ENCODE measurements at regions not wholly inside any gene's neighbourhood (a gene's known extent, or its start where the extent isn't known, plus 50 kb on each side); places are given as distances from the start of the nearest gene placed in this dataset.

GRCh38 chr11:79525257-79525656, 84.4 kb upstream of the TENM4 start:
- FAIRE-seq, result no peak
- Histone ChIP-seq H3K79me2 (ENCODE audit: control insufficient read depth, insufficient read depth, low read length) (no peaks in the 10 kb centered on the region), H2AFZ (ENCODE audit: low read depth, low read length) (no peak overlapping the region), H3K4me2 (ENCODE audit: insufficient read depth, low read length) (no peak overlapping the region), H3K4me1 (ENCODE audit: control insufficient read depth, extremely low read depth, insufficient read depth, low read length) (no peaks in the 10 kb centered on the region), H3K4me3 (replicated peaks in 1 of 3; ENCODE audit: insufficient read depth in 1 of 3, low read depth in 1 of 3, low read length in 3 of 3) (no peak overlapping the region), H3K9ac (replicated peaks; ENCODE audit: extremely low read depth, insufficient read depth, low read length) (no peak overlapping the region), H3K9me3 (replicated peaks; ENCODE audit: control insufficient read depth, insufficient read depth, low read length) (peaks cover 2% of the 10 kb centered on the region), H3K36me3 (ENCODE audit: control insufficient read depth in 2 of 2, extremely low read depth in 1 of 2, insufficient read depth in 2 of 2, low read length in 2 of 2) (no peaks in the 10 kb centered on the region), H3K27ac (ENCODE audit: insufficient read depth, low read depth, low read length) (no peak overlapping the region), H3K27me3 (ENCODE audit: control insufficient read depth in 2 of 2, insufficient read depth in 2 of 2, low read length in 2 of 2) (no peaks in the 10 kb centered on the region), H4K20me1 (replicated peaks; ENCODE audit: control insufficient read depth, extremely low read depth, insufficient read depth, low read length) (no peaks in the 10 kb centered on the region), H3K9me1 (replicated peaks; ENCODE audit: control insufficient read depth, extremely low read depth, insufficient read depth, low read length) (no peaks in the 10 kb centered on the region)
- DNase-seq (ENCODE audit: low read depth, low spot score), result no peak
- no peak for TF ChIP-seq EZH2 (IDR thresholded peaks at IDR 0.05; ENCODE audit: borderline replicate concordance, low read depth, low read length, severe bottlenecking)
- TF ChIP-seq GATA2 (IDR thresholded peaks at IDR 0.05; ENCODE audit: insufficient read depth, insufficient read length, low read depth, low read length), result no peak
- TF ChIP-seq MAX (IDR thresholded peaks at IDR 0.05; ENCODE audit: insufficient read depth, insufficient read length), result no peak
- intact Hi-C loops (cut with micrococcal nuclease) (no loop called here), dilution Hi-C loops (cut with MboI; ENCODE audit: extremely low pct_ligation_motif_present, low sequenced_read_pairs) (no loop called here)
- ChIA-PET POLR2A (no interaction called here), CTCF (no interaction called here)
- BruUV-seq (replicated peaks), result no TSS peak

DNA sequence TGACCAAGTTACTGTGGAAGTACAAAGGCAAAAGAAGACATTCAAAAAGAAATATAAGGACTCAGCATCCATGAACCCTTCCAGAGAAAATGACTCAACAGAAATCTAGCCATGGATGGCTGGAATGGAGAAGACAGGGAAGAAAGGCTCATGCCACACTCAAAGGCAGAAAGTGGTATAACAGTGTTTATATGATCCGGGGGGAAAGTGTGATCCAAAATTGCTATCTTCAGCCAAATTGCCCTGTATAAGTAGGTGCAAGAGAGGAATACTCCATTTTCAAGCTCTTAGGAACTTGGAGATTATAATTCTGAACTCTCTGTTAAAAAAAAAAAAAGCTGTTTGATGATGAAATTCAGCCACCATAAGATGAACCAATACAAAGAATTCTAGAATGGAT, 81.8 kb upstream of the TENM4 start:
- no peak overlapping the region for H3K4me3 ChIP-seq (replicated peaks in 1 of 3; ENCODE audit: insufficient read depth in 1 of 3, low read depth in 1 of 3, low read length in 3 of 3)
- dilution Hi-C loops (cut with MboI; ENCODE audit: extremely low pct_ligation_motif_present, low sequenced_read_pairs), result no loop called here
- H4K20me1 ChIP-seq (replicated peaks; ENCODE audit: control insufficient read depth, extremely low read depth, insufficient read depth, low read length), result no peaks in the 10 kb centered on the region
- DNase-seq (ENCODE audit: low read depth, low spot score) (no peak), FAIRE-seq (no peak)
- H3K9ac ChIP-seq (replicated peaks; ENCODE audit: extremely low read depth, insufficient read depth, low read length), result no peak overlapping the region
- H3K27ac ChIP-seq (ENCODE audit: insufficient read depth, low read depth, low read length), result no peak overlapping the region
- H3K4me1 ChIP-seq (ENCODE audit: control insufficient read depth, extremely low read depth, insufficient read depth, low read length), result no peaks in the 10 kb centered on the region
- H3K4me2 ChIP-seq (ENCODE audit: insufficient read depth, low read length), result no peak overlapping the region
- peaks cover 2% of the 10 kb centered on the region for H3K9me3 ChIP-seq (replicated peaks; ENCODE audit: control insufficient read depth, insufficient read depth, low read length)
- no peak for TF ChIP-seq FOS (IDR thresholded peaks at IDR 0.05; ENCODE audit: borderline replicate concordance, insufficient read depth, low read length)
- TF ChIP-seq, protein P1, sequence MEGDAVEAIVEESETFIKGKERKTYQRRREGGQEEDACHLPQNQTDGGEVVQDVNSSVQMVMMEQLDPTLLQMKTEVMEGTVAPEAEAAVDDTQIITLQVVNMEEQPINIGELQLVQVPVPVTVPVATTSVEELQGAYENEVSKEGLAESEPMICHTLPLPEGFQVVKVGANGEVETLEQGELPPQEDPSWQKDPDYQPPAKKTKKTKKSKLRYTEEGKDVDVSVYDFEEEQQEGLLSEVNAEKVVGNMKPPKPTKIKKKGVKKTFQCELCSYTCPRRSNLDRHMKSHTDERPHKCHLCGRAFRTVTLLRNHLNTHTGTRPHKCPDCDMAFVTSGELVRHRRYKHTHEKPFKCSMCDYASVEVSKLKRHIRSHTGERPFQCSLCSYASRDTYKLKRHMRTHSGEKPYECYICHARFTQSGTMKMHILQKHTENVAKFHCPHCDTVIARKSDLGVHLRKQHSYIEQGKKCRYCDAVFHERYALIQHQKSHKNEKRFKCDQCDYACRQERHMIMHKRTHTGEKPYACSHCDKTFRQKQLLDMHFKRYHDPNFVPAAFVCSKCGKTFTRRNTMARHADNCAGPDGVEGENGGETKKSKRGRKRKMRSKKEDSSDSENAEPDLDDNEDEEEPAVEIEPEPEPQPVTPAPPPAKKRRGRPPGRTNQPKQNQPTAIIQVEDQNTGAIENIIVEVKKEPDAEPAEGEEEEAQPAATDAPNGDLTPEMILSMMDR (IDR thresholded peaks at IDR 0.05; ENCODE audit: extremely low read depth in 1 of 2, insufficient read depth in 1 of 2, low read depth in 1 of 2, low read length in 2 of 2), result no peak
- TF ChIP-seq EZH2 (IDR thresholded peaks at IDR 0.05; ENCODE audit: borderline replicate concordance, low read depth, low read length, severe bottlenecking), result no peak
- no peak for TF ChIP-seq GATA2 (IDR thresholded peaks at IDR 0.05; ENCODE audit: insufficient read depth, insufficient read length, low read depth, low read length)
- TF ChIP-seq MAX (IDR thresholded peaks at IDR 0.05; ENCODE audit: insufficient read depth, insufficient read length), result no peak
- TF ChIP-seq POLR2AphosphoS5 (IDR thresholded peaks at IDR 0.05; ENCODE audit: insufficient read depth, low read depth, low read length), result no peak
- no peak for TF ChIP-seq POLR2A (IDR thresholded peaks at IDR 0.05; ENCODE audit: low read depth, low read length)
- TF ChIP-seq JUN (IDR thresholded peaks at IDR 0.05; ENCODE audit: borderline replicate concordance, insufficient read depth, insufficient read length, low read depth), result no peak
- TF ChIP-seq MYC (IDR thresholded peaks at IDR 0.05; ENCODE audit: low read depth, low read length), result no peak
- H2AFZ ChIP-seq (ENCODE audit: low read depth, low read length), result no peak overlapping the region
- H3K27me3 ChIP-seq (ENCODE audit: control insufficient read depth in 2 of 2, insufficient read depth in 2 of 2, low read length in 2 of 2), result no peaks in the 10 kb centered on the region
- intact Hi-C loops (cut with micrococcal nuclease), result no loop called here
- BruUV-seq (replicated peaks), result no TSS peak
- no peaks in the 10 kb centered on the region for H3K9me1 ChIP-seq (replicated peaks; ENCODE audit: control insufficient read depth, extremely low read depth, insufficient read depth, low read length)
- no peaks in the 10 kb centered on the region for H3K79me2 ChIP-seq (ENCODE audit: control insufficient read depth, insufficient read depth, low read length)
- ChIA-PET POLR2A (no interaction called here), CTCF (no interaction called here)
- H3K36me3 ChIP-seq (ENCODE audit: control insufficient read depth in 2 of 2, extremely low read depth in 1 of 2, insufficient read depth in 2 of 2, low read length in 2 of 2), result no peaks in the 10 kb centered on the region
